ENCODE measurements at regions not wholly inside any gene's neighbourhood (a gene's known extent, or its start where the extent isn't known, plus 50 kb on each side); places are given as distances from the start of the nearest gene placed in this dataset.

DNA sequence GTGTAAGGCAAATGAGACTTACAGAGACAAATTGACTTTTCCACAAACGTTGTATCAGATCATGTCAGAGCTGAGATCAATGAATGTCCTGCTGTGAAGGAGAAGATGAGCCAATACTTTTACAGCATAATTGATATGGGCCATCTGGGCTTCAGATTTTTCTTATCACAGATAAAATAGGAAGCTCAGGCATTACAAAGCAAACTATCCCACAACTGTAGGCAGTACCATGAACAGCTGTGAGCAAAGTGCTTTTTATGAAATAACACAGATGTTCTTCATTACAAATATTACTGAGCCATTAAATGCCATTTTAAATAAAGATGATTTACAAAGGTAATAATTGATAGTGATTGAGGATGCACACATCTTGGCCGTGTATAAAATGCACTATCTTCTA, 852.3 kb downstream of the OTOL1 start:
- DNase-seq = peak; percentile 80

DNA sequence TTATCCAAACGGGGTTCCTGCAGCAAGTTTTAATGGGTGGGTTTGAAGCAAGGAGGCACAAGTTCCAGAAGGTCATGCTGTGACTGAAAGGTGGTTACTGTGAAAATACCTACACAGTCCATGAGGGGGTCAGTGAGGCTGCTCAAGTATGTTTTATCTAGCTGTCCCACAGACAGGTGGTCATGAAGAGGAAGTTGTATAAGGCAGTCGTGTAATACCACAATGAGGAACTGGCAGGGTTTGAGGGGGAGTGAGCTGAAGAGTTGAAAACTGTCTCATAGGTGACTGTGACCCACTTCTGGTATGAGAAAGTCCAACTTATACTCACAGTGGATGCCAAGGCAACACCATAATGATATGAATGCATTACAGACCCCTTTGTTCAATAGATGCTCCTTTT, 856.8 kb downstream of the OTOL1 start:
- DNase-seq = no peak

DNA sequence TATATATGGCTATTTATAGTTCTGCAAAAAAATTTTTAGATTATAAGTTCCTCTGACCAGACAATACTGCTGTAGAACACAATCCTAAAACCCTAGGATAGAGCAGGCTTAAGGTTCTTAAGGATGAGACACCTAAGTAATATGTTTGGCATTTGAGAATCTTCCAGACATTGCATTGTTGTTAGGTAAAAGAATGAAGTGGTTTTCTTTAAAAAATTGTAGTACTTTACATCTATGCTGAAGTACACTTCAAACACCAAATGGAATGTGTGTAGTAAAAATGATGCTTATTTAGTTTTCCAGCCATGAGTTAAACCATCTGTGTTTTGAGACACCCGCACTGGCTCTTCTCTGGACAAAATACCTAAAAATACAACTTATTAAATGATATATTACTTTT, 857.7 kb downstream of the OTOL1 start:
- no peak for DNase-seq

DNA sequence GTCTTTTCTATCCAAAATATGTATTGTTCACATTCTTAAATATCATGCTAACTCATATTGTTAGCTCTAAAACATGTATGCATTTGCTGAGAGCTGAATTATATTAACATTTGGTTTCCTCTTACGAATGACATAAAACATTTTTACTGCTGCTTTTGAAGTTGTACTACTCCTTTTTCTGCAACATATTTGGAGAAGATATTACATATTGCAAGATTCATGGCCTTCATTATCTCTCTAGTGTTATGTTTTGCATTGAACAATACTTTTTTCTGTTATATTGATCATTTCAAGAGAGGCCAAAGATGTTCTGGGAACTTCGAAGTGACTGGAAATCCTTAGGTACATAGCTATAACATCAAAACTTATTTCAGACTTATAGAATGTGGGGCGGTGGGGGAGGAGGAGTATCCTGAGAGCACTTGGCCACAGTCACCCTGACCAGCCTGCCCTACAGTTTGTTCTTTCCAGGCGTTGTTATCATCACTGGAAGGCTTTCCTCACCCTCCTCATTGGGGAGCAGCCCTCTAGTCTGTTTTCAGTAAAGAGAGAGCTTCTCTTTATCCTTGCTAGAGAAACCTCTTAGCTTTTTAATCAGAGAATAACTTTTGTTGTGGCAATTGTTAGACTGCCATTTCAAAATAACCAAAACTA, 868.6 kb downstream of the OTOL1 start:
- DNase-seq = no peak

DNA sequence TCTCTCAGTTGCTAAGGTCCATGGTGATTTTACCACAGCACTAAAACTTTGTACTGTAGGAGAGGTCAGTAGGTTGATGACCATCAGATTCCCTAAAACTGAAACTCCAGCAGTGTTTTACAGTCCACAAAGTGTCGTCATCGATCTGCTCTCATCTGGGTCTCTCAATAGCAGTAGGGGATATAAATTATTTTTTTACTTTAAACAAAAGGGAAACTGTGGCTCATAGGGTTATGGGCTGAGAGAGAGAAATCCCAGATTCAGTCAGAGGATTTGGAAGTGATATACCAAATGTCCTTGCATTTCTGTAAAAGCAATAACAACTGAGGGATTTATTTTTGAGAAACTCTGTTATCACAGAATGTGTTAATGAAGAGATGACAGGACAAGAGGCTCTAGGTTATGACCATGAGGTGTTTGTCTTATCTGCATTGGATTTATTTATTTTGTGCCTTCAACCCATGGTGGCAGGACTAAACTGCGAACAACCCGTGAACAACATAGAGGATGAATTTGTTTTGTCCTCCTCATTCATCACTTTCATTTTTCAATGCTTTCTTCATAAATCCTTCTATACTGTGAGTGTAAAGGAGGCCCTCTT, 869.7 kb downstream of the OTOL1 start:
- no peak for DNase-seq

DNA sequence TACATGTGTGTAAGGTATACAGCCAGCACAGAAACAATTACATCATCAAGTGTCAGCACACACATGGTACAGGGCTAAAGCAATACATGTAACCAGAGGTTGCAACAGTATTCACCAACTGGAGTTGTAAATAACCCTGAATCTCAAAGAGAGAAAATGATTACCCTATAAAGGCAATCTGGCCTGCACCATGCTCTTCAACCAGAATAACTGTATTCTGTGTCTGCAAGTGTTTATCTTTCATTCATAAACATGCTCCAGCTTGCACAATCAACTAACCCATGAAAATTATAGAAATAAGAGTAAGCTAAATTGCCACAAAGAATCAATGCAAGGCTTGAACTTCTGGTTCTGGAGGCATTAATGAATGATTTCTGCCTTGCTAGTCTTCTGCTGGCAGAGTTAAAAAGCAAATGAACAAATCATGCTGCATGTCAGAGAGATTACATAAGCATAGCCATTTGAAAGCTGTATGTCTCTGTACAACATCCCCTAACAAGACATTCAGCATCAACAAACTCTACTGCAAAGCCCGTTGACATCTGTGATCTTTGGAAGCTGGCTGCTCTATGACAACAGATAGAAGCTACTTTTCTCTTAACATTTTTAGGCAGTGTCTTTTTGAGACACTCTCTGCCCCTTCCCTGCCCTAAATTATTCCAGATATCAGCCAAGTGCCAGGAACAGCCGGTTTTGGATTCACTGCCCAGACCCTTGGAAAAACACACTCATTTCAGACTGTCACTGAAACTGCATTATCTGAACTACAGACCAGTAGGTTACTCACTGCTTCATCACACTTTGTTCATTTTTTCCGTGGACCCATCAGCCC, 871.0 kb downstream of the OTOL1 start:
- DNase-seq = no peak

DNA sequence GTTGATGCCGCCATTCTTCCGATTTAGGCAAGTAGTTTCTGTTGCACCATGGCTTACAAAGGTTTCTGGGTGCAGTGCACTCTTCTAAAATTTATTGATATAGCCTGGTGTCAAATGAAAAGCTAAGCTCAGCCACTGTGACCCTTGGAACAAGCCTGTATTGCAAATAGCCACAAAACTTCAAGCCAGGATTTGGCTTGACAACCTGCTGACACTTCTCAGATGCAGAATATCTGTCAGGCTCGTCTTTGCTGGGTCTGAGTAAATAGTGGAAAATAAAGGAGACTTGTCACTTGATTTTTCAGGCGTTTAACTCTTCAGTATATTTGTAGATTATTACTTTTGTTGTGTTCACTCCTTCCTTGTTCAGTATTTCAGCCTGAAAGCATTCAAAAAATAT, 871.8 kb downstream of the OTOL1 start:
- no peak for DNase-seq

DNA sequence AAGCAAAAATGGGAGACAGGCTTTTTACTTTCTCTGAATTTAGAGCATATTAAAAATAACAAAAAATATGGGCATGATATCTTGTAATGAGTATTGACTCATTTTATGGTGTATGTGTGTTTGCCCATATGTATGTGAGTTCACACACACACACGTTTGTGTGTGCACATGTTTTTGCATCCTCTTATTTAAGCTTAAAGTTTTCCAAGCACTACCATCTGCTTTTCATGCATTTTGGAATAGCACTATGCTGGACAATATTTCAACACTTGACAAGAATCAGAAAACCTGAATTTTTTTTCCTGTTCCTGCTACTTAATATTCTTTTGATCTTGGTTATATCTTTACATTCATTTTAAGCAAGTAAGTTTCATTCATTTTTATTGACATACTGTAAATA, 872.7 kb downstream of the OTOL1 start:
- DNase-seq = no peak

DNA sequence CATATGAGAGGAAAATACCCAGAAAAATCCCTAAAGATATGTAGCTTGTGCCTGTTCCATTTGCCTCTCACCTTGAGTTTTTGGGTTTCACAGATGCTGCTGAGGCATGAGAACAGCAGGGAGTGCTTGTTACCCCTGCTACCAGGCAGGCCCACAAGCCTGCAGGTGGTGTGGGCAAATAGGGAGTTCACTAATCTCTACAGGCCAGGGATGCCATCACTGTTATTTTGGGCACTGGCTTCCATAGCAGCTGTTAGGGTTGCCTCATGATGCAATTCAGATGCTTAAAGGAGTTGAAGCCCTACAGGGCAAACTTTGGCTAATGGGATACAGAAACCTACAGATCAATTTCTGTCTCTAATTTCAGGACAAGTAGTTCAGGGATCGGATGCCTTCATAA, 873.5 kb downstream of the OTOL1 start:
- no peak for DNase-seq

DNA sequence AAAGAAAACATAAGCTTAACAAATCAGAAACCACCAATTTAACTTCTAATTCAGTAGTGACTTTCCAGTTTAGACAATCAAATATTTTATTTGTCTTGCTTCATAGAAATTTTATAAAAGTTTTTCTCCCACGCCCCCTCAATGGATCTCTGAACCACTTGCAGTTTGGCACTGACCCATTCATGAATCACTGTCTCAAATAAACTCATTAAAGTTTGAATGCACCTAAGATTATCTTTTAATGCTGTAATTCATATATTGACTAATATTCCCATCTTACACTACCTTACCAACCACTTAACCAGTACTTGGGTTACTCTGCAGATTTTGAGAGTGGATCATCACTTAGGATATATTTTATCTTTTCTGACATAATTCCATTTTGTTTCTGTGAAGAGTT, 880.2 kb downstream of the OTOL1 start:
- no peak for DNase-seq

DNA sequence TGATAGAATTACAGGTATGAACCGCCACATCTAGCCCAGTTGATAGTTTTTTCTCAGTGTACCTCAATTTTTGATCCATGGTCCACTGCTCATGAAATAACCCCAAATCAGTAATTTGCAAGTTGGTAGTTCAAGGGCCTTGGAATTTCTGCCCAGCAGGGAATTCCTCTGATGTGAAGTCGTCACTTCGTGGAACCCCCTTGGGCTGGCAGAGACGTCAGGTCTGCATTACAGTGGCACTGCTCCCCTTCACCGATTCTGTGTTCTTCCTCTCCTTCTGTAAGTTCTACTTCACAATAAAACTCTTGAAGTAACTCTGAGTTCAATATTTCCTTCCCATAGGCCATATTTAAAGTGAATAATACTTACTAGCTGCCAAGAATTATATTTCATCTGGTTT, 881.0 kb downstream of the OTOL1 start:
- no peak for DNase-seq

DNA sequence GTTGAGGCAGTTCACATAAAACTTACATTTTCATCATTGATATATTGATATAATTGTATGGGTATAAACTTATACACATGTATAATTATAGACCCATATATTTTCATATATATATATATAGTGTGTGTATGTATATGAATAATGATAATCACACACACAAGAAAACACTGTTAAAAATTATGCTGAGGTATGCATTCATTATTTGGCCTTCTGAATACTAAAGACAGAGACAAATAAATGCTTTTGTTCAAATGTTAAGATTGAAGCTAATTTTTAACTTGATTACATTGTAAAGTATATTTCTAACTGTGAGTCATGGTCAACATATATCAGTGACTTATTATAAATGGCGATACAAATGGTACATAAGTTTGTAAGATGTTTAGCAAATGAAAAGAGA, 888.8 kb downstream of the OTOL1 start:
- DNase-seq = no peak

DNA sequence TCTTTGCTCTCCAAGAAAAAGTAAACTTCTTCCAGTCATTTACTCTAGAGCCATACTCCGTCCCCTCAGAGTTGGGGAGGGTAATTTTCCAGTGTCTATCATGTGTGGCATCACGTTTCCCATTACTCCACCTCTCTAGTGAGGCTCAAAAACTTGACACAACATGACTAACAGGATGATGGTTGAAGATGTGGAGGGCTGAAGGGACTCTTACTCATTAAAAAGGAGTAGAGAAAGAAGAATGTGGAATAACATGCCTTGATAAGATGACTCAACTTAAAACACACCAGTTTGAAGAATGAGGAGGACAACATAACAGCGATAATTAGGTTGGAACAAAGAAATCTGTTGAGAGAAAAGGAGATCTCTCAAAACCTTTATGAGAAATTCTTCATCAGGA, 894.3 kb downstream of the OTOL1 start:
- no peak for DNase-seq

DNA sequence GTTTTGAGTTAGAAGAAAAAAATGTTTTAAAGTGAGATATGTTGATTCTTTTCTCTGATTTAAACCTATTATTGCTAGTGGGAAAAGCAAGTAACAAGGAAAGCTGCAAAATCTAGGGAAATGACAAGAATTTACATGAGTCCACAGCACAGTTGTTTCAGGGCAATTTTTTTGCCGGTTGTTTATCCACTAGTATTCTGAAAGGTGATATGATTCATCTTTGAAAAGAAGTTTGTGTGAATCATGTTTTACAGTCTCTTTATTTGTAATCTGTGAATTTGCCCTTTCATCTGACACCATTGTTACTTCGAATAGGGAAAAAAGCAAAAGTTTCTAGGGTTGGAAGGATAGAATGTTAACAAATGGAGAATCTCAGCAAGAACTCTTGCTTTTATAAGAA, 894.7 kb downstream of the OTOL1 start:
- DNase-seq = no peak

DNA sequence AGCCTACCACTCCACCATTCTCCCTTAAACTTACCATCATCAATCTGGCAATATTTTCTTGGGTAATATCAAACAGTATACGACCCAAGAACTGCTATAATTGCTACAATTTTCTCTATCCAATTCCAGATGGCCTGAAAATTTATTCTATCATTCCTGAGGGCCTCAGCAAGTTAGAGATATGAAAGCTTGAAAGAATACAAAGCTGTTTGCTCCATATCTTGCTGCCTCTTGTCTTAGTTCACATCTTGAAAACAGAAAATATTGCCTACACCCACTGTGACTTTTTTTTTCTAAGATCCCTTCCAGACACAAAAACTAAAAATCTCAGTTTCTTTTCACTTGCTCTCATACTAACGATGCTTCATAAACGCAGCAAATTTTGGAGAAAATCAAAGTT, 898.9 kb downstream of the OTOL1 start:
- no peak for DNase-seq

DNA sequence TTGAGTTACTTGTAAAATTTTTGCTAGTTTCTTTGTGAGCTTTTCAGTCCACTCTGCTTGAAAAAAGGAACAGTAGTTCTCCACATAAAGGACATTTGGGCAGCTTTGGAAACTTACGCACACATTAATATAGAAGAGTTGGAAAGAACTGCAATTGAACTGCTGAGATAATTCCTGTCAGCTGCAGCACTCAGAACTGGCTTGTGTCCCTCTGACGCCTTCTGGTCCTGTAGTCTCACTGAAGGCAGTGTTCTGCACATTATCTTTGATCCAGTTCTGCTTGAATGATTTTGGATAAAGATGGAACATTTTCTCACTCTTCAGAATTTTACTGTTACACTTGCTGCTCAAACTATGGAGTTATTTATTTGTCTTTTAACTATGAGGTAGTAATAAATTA, 901.9 kb downstream of the OTOL1 start:
- no peak for DNase-seq

DNA sequence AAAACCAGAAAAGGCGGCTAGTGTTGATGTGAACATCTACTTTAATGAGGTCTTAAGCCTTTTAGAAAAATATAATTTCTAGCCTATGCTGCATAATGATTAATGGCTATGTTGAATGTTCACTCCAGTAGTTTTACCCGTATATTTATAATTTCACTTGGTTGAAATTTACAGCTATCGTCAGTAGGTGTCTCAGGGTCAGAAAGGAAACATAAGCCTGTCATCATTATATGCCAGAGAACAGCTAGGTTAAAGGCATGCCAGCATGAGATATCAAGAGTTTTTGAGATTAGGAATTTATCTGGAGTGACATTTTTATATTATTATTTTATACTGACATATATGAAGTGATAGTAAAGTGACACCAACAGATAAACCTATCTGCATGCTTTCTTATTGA, 904.1 kb downstream of the OTOL1 start:
- DNase-seq = no peak

DNA sequence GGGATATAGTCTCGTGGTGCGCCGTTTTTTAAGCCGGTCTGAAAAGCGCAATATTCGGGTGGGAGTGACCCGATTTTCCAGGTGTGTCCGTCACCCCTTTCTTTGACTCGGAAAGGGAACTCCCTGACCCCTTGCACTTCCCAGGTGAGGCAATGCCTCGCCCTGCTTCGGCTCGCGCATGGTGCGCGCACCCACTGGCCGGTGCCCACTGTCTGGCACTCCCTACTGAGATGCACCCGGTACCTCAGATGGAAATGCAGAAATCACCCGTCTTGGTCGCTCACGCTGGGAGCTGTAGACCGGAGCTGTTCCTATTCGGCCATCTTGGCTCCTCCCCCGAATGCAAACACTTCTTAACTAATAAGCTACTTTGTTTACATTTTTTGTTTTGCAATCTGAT, 914.9 kb downstream of the OTOL1 start:
- peak; percentile 39 for DNase-seq

DNA sequence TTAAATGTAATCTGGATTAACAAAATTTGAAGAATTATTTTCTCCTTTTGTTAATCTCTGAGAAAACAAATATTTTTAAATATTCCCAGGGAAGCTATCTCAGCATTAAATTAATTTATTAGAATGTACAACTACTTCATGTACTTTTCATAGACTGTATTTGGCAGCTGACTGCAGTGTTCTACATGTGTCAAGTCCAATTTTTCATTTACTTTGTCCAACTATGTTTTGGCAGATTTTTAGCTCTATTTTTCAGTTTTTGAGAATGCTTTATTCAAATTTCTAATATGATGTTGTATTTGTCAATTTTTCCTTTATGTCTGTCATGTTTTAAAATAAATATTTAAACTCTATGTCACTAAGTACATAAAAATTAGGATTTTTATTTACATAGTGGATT, 925.1 kb downstream of the OTOL1 start:
- no peak for DNase-seq

DNA sequence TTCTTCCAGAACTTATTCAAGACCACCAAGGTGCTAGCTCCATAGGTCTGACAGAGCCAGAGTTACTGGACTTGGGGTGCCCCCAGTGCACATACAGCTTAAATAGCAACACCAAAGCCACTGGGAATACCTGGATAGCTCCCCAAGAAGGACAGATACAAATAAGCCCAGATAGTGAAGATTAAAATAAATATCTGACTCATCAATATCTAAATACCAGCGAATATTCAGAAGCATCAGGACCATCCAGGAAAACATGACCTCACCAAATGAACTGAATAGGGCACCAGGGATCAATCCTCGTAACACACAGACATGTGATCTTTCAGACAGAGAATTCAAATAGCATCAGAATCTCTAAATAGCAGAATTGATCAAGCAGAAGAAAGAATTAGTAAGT, 931.6 kb downstream of the OTOL1 start:
- no peak for DNase-seq

DNA sequence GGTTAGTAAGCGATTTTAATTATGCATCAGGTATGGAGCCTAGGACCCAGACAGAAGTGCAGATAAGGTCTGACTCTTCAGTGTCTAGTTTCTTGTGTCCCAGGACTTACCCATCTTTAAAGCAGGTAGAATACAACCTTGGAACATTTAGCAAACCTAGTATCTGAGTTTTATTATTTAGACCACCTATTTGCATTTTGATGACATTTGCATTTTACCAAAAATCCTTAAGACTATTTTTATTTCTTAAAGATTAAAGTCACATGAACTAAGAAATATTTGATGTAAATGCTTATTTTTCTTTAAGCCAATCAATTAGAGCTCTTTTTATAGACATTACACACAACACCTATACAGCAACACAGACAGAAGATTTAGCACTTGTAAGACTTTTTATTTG, 939.1 kb downstream of the OTOL1 start:
- no peak for DNase-seq

DNA sequence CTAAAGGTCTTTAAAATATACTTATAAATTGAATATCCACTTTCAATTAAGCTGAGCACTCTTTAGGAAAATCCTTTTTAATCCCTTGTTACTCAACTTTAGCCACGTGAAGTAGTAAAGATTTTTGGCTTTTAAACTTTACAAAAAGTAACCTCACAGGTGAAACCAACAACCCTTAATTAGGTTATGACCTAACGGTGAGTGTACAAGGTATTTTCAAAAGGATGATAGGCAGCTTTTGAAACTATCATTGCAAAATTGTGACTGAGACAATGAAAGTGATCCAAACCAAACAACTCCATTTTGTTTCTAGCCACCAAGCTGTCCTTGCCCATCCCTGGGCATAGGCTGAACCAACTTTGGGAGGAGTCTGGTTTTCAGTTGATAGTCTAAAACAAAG, 940.2 kb downstream of the OTOL1 start:
- no peak for DNase-seq

DNA sequence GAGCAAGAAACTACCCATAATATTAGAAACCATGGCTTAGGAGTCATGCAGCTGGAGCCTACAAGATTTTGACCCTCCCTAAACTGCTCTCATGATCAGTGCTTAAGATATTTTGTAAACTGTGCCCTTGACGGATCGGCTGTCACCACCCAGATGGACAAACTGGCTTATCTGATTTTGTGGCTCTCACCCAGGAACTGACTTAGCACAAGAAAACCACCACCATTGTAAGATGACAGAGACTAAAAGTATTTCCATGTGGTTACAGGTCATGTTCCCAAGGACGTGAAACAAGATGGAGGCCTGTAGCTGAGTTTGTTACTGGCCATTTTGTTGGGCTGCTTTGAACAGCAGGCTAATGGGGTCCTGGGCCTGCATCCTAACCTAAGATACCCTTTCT, 940.9 kb downstream of the OTOL1 start:
- DNase-seq = no peak

DNA sequence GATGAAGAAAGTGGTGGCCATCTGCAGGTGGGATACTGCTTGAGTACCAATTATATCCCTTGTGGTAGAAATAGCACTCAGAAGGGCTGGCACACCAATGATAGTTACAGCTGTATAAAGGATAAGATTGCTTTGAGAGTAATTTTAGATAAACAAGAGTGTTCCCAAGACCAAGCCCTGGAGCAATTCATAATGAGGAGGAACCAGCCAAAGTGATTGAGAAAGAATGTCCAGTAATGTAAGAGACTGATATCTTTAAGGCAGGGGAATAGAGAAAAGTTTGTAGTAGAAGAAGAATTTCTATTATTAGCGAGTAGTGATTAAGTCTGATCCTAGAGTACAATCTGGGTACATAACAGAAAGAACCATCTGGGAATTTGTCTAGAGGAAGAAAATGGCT, 945.1 kb downstream of the OTOL1 start:
- DNase-seq = no peak

DNA sequence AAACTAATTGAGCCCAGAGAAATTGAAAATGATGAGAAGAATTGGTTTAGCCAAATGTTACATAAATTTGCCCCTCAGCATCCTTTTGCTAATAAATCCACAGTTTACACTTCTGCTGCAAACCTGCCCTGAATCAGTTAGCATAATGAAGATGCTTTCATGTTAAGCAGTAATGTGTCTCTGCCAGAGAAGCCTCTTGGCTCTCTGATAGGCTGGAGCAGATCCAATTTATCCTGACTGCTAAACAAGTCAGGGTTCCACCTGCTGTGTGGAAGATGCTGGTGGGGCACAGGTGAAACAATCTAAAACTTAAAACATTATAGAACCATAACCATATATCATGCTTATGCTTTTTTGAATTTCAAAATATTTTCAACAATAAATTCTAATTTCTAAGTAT, 946.8 kb downstream of the OTOL1 start:
- no peak for DNase-seq

Measured in NCI-H146 (cell line).